HUES64 (cell line): ENCODE measurements at regions not wholly inside any gene's neighbourhood (a gene's known extent, or its start where the extent isn't known, plus 50 kb on each side); places are given as distances from the start of the nearest gene placed in this dataset.
"Not testable (repeated sequence)": the region's sequence is repeated elsewhere in the genome, so short reads cannot be mapped to it uniquely, and the experiment has no call there.

Source experiments
- H3K27ac ChIP-seq: 2 replicates; pipeline ENCODE4 v1.7.0; 2013; ENCODE audit warnings: low read depth, low read length, inconsistent platforms
- H3K27me3 ChIP-seq: 2 replicates; pipeline ENCODE4 v1.6.1; 2013; ENCODE audit warnings: mild to moderate bottlenecking, low read length; ENCODE audit not compliant: insufficient read depth
- H3K36me3 ChIP-seq: 2 replicates; pipeline ENCODE4 v1.6.1; 2013; ENCODE audit warnings: mild to moderate bottlenecking, low read length; ENCODE audit not compliant: insufficient read depth
- H3K4me1 ChIP-seq: 2 replicates; pipeline ENCODE4 v1.6.1; 2013; ENCODE audit warnings: mild to moderate bottlenecking, low read length, moderate library complexity; ENCODE audit not compliant: insufficient read depth
- H3K4me3 ChIP-seq: 2 replicates; pipeline ENCODE4 v1.5.1; 2013; ENCODE audit warnings: mild to moderate bottlenecking, low read length, moderate library complexity
- H3K9ac ChIP-seq: 2 replicates; pipeline ENCODE4 v1.6.1; 2013; ENCODE audit warnings: mild to moderate bottlenecking, low read depth, low read length
- H3K9me3 ChIP-seq: 2 replicates; pipeline ENCODE4 v1.6.1; 2013; ENCODE audit warnings: low read depth, low read length; ENCODE audit not compliant: insufficient read depth
- WGBS: fragments of 150-250, 120-280 bp; methylation state at CpG from one replicate; pipeline ENCODE4 v1.1.7; 2013; ENCODE audit warnings: missing lambda C conversion rate; 5-methylcytosine and 5-hydroxymethylcytosine counted together

GRCh38 chrX:131405497-131405896 lies 116.4 kb upstream of the IGSF1 start:
- Histone ChIP-seq H3K4me1 (peaks cover 10% of the 10 kb centered on the region), H3K4me3 (no peak overlapping the region), H3K9me3 (no peaks in the 10 kb centered on the region), H3K9ac (no peak overlapping the region), H3K27ac (no peak overlapping the region), H3K36me3 (no peaks in the 10 kb centered on the region), H3K27me3 (no peaks in the 10 kb centered on the region)
- WGBS = 91% methylated on average over 4 of the region's 6 CpGs

DNA sequence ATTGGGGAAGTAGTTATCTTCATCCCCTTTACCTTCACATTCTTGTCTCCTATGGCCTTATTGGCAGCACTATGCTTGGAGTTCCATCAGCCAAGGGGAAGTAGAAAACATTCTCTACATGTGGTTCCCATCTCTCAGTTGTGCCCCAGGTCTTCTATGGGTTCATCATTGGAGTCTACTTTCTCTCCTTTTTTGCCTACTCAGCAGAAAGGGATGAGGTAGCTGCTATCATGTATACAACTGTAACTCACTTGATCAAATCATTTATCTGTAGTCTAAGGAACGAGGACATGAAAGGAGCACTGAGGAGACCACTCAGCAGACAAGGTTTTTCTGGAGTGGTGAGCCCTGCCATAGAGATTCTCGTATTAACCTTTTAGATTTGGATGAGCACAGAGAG lies 119.0 kb upstream of the OR13H1 start:
- no peaks in the 10 kb centered on the region for H3K27me3 ChIP-seq
- 100% methylated on average over 2 of the region's 2 CpGs for WGBS
- H3K4me1 ChIP-seq = no peaks in the 10 kb centered on the region
- H3K36me3 ChIP-seq = no peaks in the 10 kb centered on the region
- H3K9me3 ChIP-seq = no peaks in the 10 kb centered on the region
- no peak overlapping the region for H3K9ac ChIP-seq
- H3K4me3 ChIP-seq = no peak overlapping the region
- H3K27ac ChIP-seq = no peak overlapping the region

DNA sequence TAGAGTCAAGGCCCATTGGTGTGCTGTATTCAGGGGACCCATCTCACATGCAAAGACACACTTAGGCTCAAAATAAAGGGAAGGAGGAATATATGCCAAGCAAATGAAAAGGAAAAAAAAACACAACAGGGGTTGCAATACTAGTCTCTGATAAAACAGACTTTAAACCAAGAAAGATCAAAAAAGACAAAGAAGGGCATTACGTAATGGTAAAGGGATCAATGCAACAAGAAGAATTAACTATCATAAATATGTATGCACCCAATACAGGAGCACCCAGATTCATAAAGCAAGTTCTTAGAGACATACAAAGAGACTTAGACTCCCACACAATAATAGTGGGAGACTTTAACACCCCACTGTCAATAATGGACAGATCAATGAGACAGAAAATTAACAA lies 113.4 kb upstream of the OR13H1 start:
- not testable (repeated sequence) for H3K4me3 ChIP-seq, H3K36me3 ChIP-seq, H3K27ac ChIP-seq, H3K9ac ChIP-seq, H3K9me3 ChIP-seq, H3K4me1 ChIP-seq, H3K27me3 ChIP-seq
- no CpG with 5 or more reads among the region's 1 CpG for WGBS

DNA sequence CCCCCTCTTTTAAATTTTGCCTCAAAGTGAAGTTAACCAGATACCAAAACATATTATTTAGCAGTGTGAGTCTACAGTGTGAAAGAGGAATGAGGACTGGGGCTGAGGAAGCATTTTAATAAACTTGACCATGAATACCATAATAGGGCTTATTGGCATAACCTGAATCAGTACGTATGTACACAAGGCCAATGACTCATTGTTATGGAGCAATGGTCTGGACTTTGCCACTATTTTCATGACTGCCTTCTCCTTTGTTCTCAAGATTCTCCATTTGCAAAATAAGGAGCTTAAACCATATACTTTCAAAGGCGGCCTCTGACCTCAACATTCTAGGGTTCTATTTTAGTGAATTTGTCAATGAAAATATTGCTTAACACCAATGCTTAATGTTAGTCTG lies 102.8 kb upstream of the OR13H1 start:
- H3K36me3 ChIP-seq = no peaks in the 10 kb centered on the region
- no peak overlapping the region for H3K27ac ChIP-seq
- H3K27me3 ChIP-seq = no peaks in the 10 kb centered on the region
- H3K9ac ChIP-seq = no peak overlapping the region
- WGBS = 92% methylated on average over 1 of the region's 2 CpGs
- no peak overlapping the region for H3K4me3 ChIP-seq
- H3K9me3 ChIP-seq = no peaks in the 10 kb centered on the region
- peaks cover 5% of the 10 kb centered on the region; the same call in 1 of the 2 replicates for H3K4me1 ChIP-seq

DNA sequence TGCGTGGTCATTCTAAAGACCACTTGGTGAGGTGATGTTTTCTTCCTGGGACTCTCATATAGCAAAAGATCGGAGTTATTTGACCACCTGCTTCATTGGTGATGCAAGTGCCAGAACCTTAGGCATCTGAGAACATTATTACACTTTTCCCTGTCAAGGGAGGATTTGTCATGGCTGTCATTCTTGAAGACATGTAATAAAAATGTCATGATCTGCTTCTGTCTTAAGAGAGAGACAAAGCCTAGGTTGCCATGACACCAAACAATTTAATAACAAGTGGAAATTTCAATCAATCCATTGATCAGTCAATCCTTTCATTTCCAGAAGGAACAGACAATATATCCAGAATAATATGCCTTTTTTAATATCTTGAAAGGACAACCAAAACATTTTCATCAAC lies 97.9 kb upstream of the OR13H1 start:
- Histone ChIP-seq H3K4me1 (0 out of 2 replicates have a peak, but pooled peaks cover 5% of the 10 kb centered on the region), H3K9me3 (no peaks in the 10 kb centered on the region), H3K27ac (no peak overlapping the region), H3K4me3 (no peak overlapping the region), H3K27me3 (no peaks in the 10 kb centered on the region), H3K36me3 (no peaks in the 10 kb centered on the region), H3K9ac (no peak overlapping the region)
- 100% methylated on average over 2 of the region's 2 CpGs for whole genome bisulfite sequencing

DNA sequence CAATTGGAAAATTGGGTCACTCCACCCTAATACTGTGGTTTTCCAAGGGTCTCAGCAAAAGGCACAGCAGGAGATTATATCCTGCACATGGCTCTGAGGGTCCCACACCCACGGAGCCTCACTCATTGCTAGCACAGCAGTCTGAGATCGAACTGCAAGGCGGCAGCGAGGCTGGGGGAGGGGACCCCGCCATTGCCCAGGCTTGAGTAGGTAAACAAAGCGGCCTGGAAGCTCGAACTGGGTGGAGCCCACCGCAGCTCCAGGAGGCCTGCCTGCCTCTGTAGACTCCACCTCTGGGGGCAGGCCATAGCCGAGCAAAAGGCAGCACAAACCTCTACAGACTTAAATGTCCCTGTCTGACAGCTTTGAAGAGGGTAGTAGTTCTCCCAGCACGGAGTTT lies 82.0 kb upstream of the OR13H1 start:
- H3K27ac ChIP-seq, H3K9me3 ChIP-seq, H3K4me3 ChIP-seq, H3K4me1 ChIP-seq, H3K9ac ChIP-seq, H3K36me3 ChIP-seq, H3K27me3 ChIP-seq: not testable (repeated sequence)
- WGBS = 95% methylated on average over 10 of the region's 10 CpGs

DNA sequence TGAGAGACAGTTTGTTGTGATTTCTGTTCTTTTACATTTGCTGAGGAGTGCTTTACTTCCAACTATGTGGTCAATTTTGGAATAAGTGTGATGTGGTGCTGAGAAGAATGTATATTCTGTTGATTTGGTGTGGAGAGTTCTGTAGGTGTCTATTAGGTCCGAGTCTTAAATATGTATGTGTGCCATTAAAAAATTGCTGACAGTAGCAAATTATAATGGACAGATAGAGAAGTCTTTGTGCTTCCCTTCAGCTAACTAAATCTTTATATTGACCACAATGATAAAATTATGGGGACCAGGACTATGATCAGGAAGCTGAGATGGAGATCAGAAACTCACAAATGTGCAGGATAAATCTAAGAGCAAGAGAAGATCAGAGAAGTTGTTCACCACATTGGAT lies 70.1 kb upstream of the OR13H1 start:
- WGBS = 88% methylated on average over 1 of the region's 1 CpG
- H3K27me3 ChIP-seq, H3K9me3 ChIP-seq, H3K27ac ChIP-seq, H3K9ac ChIP-seq, H3K36me3 ChIP-seq, H3K4me3 ChIP-seq: not testable (repeated sequence)
- peaks cover 32% of the 10 kb centered on the region for H3K4me1 ChIP-seq

GRCh38 chrX:131477498-131477897 lies 66.4 kb upstream of the OR13H1 start:
- Histone ChIP-seq H3K4me3 (peak overlapping the region; percentile 23; the same call in 1 of the 2 replicates), H3K36me3 (peaks cover 4% of the 10 kb centered on the region; the same call in 1 of the 2 replicates), H3K4me1 (peaks cover 32% of the 10 kb centered on the region), H3K9ac (peak overlapping the region; percentile 47; the same call in 1 of the 2 replicates), H3K27me3 (no peaks in the 10 kb centered on the region), H3K27ac (peak overlapping the region; percentile 92), H3K9me3 (peaks cover 21% of the 10 kb centered on the region)
- 14% methylated on average over 1 of the region's 1 CpG for WGBS
